ENCODE measurements at regions not wholly inside any gene's neighbourhood (a gene's known extent, or its start where the extent isn't known, plus 50 kb on each side); places are given as distances from the start of the nearest gene placed in this dataset.

GRCh38 chr6:65761890-65762289 is 54.9 kb upstream of the EYS start:
- TF ChIP-seq, protein P1, sequence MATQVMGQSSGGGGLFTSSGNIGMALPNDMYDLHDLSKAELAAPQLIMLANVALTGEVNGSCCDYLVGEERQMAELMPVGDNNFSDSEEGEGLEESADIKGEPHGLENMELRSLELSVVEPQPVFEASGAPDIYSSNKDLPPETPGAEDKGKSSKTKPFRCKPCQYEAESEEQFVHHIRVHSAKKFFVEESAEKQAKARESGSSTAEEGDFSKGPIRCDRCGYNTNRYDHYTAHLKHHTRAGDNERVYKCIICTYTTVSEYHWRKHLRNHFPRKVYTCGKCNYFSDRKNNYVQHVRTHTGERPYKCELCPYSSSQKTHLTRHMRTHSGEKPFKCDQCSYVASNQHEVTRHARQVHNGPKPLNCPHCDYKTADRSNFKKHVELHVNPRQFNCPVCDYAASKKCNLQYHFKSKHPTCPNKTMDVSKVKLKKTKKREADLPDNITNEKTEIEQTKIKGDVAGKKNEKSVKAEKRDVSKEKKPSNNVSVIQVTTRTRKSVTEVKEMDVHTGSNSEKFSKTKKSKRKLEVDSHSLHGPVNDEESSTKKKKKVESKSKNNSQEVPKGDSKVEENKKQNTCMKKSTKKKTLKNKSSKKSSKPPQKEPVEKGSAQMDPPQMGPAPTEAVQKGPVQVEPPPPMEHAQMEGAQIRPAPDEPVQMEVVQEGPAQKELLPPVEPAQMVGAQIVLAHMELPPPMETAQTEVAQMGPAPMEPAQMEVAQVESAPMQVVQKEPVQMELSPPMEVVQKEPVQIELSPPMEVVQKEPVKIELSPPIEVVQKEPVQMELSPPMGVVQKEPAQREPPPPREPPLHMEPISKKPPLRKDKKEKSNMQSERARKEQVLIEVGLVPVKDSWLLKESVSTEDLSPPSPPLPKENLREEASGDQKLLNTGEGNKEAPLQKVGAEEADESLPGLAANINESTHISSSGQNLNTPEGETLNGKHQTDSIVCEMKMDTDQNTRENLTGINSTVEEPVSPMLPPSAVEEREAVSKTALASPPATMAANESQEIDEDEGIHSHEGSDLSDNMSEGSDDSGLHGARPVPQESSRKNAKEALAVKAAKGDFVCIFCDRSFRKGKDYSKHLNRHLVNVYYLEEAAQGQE (tag by site-specific recombination; IDR thresholded peaks at IDR 0.05) = no peak
- TF ChIP-seq ZBTB26 (tag by site-specific recombination; optimal IDR thresholded peaks at IDR 0.05) = no peak
- no peak for TF ChIP-seq CTCF (tag by site-specific recombination; IDR thresholded peaks at IDR 0.05)
- TF ChIP-seq, protein P2, sequence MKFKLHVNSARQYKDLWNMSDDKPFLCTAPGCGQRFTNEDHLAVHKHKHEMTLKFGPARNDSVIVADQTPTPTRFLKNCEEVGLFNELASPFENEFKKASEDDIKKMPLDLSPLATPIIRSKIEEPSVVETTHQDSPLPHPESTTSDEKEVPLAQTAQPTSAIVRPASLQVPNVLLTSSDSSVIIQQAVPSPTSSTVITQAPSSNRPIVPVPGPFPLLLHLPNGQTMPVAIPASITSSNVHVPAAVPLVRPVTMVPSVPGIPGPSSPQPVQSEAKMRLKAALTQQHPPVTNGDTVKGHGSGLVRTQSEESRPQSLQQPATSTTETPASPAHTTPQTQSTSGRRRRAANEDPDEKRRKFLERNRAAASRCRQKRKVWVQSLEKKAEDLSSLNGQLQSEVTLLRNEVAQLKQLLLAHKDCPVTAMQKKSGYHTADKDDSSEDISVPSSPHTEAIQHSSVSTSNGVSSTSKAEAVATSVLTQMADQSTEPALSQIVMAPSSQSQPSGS (tag by site-specific recombination; IDR thresholded peaks at IDR 0.05; ENCODE audit: low read depth) = no peak
- TF ChIP-seq, protein P3, sequence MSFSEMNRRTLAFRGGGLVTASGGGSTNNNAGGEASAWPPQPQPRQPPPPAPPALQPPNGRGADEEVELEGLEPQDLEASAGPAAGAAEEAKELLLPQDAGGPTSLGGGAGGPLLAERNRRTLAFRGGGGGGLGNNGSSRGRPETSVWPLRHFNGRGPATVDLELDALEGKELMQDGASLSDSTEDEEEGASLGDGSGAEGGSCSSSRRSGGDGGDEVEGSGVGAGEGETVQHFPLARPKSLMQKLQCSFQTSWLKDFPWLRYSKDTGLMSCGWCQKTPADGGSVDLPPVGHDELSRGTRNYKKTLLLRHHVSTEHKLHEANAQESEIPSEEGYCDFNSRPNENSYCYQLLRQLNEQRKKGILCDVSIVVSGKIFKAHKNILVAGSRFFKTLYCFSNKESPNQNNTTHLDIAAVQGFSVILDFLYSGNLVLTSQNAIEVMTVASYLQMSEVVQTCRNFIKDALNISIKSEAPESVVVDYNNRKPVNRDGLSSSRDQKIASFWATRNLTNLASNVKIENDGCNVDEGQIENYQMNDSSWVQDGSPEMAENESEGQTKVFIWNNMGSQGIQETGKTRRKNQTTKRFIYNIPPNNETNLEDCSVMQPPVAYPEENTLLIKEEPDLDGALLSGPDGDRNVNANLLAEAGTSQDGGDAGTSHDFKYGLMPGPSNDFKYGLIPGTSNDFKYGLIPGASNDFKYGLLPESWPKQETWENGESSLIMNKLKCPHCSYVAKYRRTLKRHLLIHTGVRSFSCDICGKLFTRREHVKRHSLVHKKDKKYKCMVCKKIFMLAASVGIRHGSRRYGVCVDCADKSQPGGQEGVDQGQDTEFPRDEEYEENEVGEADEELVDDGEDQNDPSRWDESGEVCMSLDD (tag by site-specific recombination; IDR thresholded peaks at IDR 0.05) = no peak
- no peak for TF ChIP-seq ZNF112 (tag by site-specific recombination; IDR thresholded peaks at IDR 0.05)
- TF ChIP-seq PRDM1 (tag by site-specific recombination; IDR thresholded peaks at IDR 0.05) = no peak

All from HEK293 (cell line).